GM12878 (cell line): ENCODE measurements at regions not wholly inside any gene's neighbourhood (a gene's known extent, or its start where the extent isn't known, plus 50 kb on each side); places are given as distances from the start of the nearest gene placed in this dataset.

ENCODE experiments used
- ATAC-seq: fragments of 200-7000 bp; cut with Tn5 transposase; 3 replicates; pipeline ENCODE4 v1.9.1; 2020; ENCODE audit warnings: mild to moderate bottlenecking, moderate library complexity
- BruUV-seq: library from RNA; stranded (reverse); fragments of 400-500 nt; replicated peaks from 2 replicates; lab custom pipeline; 2021; lab: Mats Ljungman, UMichigan
- CTCF ChIA-PET: fragments of 300-600 bp; sonication (Branson Sonifier 250); formaldehyde crosslinking; extraction: SDS; loops from one replicate; lab custom pipeline; 2021; ENCODE audit warnings: inconsistent platforms; lab: Yijun Ruan, JAX
- POLR2A ChIA-PET: fragments of 350-600 bp; formaldehyde crosslinking; extraction: SDS; loops from one replicate; lab custom pipeline; 2021; ENCODE audit warnings: inconsistent platforms; lab: Charles Lee
- RAD21 ChIA-PET: fragments of 300-600 bp; sonication (Branson Sonifier 250); formaldehyde crosslinking; loops from one replicate; lab custom pipeline; 2023; ENCODE audit warnings: antibody characterized with exemption; ENCODE audit not compliant: unreplicated experiment; lab: Charles Lee
- SMC1A ChIA-PET: fragments of 300-600 bp; sonication (Branson Sonifier 250); formaldehyde crosslinking; loops from one replicate; lab custom pipeline; 2023; ENCODE audit not compliant: unreplicated experiment, uncharacterized antibody; lab: Charles Lee
- DNase-seq: peaks from one replicate; pipeline ENCODE4 v3.0.0-alpha.2; 2011; ENCODE audit warnings: low read depth, low spot score
- FAIRE-seq: peaks from 3 replicates; lab custom pipeline; 2011; peaks lifted over from hg19 to GRCh38; lab: Jason Lieb, UNC
- H2AFZ ChIP-seq: 2 replicates; pipeline ENCODE4 v1.6.0; 2011; ENCODE audit warnings: low read depth, low read length, control low read depth; ENCODE audit not compliant: control insufficient read depth
- H3K27ac ChIP-seq: 2 replicates; pipeline ENCODE4 v1.5.1; 2011; ENCODE audit warnings: control low read depth; ENCODE audit not compliant: control insufficient read depth, insufficient read depth
- H3K27me3 ChIP-seq, 2 experiments: replicated peaks in 1 of 2; 2 replicates each; pipeline versions ENCODE4 v1.6.0 to v1.6.1; 2011; ENCODE audit warnings: low read length in 1 of 2; ENCODE audit not compliant: control insufficient read depth in 2 of 2, insufficient read depth in 2 of 2
- H3K36me3 ChIP-seq, 2 experiments: 2 replicates each; pipeline ENCODE4 v1.5.1; 2011; ENCODE audit warnings: low read length in 1 of 2; ENCODE audit not compliant: control insufficient read depth in 2 of 2, insufficient read depth in 2 of 2
- H3K4me1 ChIP-seq: 2 replicates; pipeline ENCODE4 v1.6.1; 2011; ENCODE audit warnings: mild to moderate bottlenecking, low read length, moderate library complexity, mixed read lengths; ENCODE audit not compliant: control insufficient read depth, insufficient read depth
- H3K4me2 ChIP-seq: 2 replicates; pipeline ENCODE4 v1.6.0; 2011; ENCODE audit warnings: control low read depth; ENCODE audit not compliant: control insufficient read depth, insufficient read depth
- H3K4me3 ChIP-seq: fragments of 200-600 bp; sonication (generic); 2 replicates; pipeline ENCODE4 v1.5.1; 2016
- H3K79me2 ChIP-seq: 2 replicates; pipeline ENCODE4 v1.6.0; 2011; ENCODE audit warnings: low read length; ENCODE audit not compliant: control insufficient read depth, insufficient read depth
- H3K9ac ChIP-seq: 2 replicates; pipeline ENCODE4 v1.8.0; 2011; ENCODE audit warnings: low read length, control low read depth, mixed read lengths; ENCODE audit not compliant: control insufficient read depth, insufficient read depth
- H3K9me3 ChIP-seq: replicated peaks from 3 replicates; pipeline ENCODE4 v1.5.1; 2011; ENCODE audit warnings: mild to moderate bottlenecking, low read length; ENCODE audit not compliant: control insufficient read depth, insufficient read depth
- H4K20me1 ChIP-seq: 2 replicates; pipeline ENCODE4 v1.6.0; 2011; ENCODE audit not compliant: control insufficient read depth, insufficient read depth
- ASH2L ChIP-seq: fragments of 300-600, 200-600 bp; sonication (generic); IDR thresholded peaks from 2 replicates; pipeline ENCODE4 v1.6.1; 2017; ENCODE audit warnings: low read depth, mild to moderate bottlenecking, borderline replicate concordance
- ATF7 ChIP-seq: fragments of 450-650 bp; IDR thresholded peaks from 2 replicates; pipeline ENCODE4 v1.6.1; 2016; ENCODE audit warnings: low read depth, mild to moderate bottlenecking
- CBX5 ChIP-seq: sonication (generic); IDR thresholded peaks from 2 replicates; pipeline ENCODE4 v1.6.1; 2016; ENCODE audit warnings: low read depth, moderate library complexity, mild to moderate bottlenecking, inconsistent platforms
- CEBPB ChIP-seq, 2 experiments: fragments of 150-350 bp in 1 of 2; IDR thresholded peaks; 2 replicates each; pipeline ENCODE4 v1.6.1; 2012 to 2014; ENCODE audit warnings: low read depth in 2 of 2, low read length in 2 of 2, borderline replicate concordance in 1 of 2, inconsistent platforms in 1 of 2
- EED ChIP-seq: sonication (generic); IDR thresholded peaks from 2 replicates; pipeline ENCODE4 v1.6.1; 2016; ENCODE audit warnings: antibody characterized with exemption, low read depth
- JUND ChIP-seq: IDR thresholded peaks from 2 replicates; pipeline ENCODE4 v1.6.1; 2012; ENCODE audit warnings: low read depth, mild to moderate bottlenecking, low read length, improper control_type of control experiment, moderate library complexity
- LARP7 ChIP-seq: fragments of 450-650 bp; IDR thresholded peaks from 2 replicates; pipeline ENCODE4 v1.6.1; 2017; ENCODE audit warnings: mild to moderate bottlenecking
- SREBF2 ChIP-seq: IDR thresholded peaks from 2 replicates; pipeline ENCODE4 v1.6.1; 2012; ENCODE audit warnings: mild to moderate bottlenecking, low read length
- YY1 ChIP-seq: IDR thresholded peaks from 2 replicates; pipeline ENCODE4 v1.6.1; 2011; ENCODE audit warnings: low read depth, mild to moderate bottlenecking, low read length
- ZNF207 ChIP-seq: fragments of 450-650 bp; IDR thresholded peaks from 2 replicates; pipeline ENCODE4 v1.6.1; 2014; ENCODE audit warnings: antibody characterized with exemption, mild to moderate bottlenecking, borderline replicate concordance
- whole genome bisulfite sequencing: methylation state at CpG from one replicate; pipeline ENCODE4 v1.1.6; 2016; ENCODE audit warnings: low lambda C conversion rate; ENCODE audit not compliant: insufficient replicate concordance, insufficient coverage; ENCODE audit errors: missing lambda C conversion rate; 5-methylcytosine and 5-hydroxymethylcytosine counted together
- in situ Hi-C: fragments of 300-500 bp; cut with MboI; formaldehyde crosslinking; loops from 9 replicates; pipeline ENCODE4 v1.14.3; 2018; ENCODE audit warnings: mixed read lengths
- intact Hi-C: fragments of 100-400 bp; cut with micrococcal nuclease; formaldehyde crosslinking; loops from one replicate; pipeline ENCODE4 v1.14.2; 2022; ENCODE audit not compliant: unreplicated experiment
- TF ChIP-seq, protein P1 (sequence below): fragments of 450-650 bp; IDR thresholded peaks from 2 replicates; pipeline ENCODE4 v1.6.1; 2014; ENCODE audit warnings: mild to moderate bottlenecking
- TF ChIP-seq, protein P2 (sequence below): IDR thresholded peaks from 2 replicates; pipeline ENCODE4 v1.6.1; 2012; ENCODE audit warnings: low read depth, low read length, improper control_type of control experiment
- TF ChIP-seq, protein P3 (sequence below): fragments of 450-650 bp; IDR thresholded peaks from 2 replicates; pipeline ENCODE4 v1.6.1; 2016; ENCODE audit warnings: mild to moderate bottlenecking

DNA sequence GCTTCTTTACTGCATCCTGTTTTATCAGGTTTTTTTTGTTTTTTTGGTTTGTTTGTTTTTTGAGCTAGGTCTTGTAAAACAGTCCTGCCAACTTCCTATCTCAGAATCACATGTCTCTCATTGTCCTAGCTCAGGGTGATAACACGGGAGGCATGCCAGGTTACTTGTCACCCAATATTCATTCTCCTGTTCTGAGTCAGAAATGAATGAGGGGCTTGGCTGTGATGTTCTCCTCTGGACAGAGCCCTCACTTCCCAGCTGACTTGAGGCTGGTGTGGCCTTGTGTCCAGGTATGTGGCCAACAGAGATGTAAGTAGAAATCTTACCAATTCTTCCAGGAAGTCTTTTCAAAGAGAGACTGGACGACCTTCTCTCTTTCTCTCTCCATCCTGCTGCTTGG lies 317.0 kb downstream of the GABRB3 start:
- Histone ChIP-seq H3K9ac (no peak overlapping the region), H3K4me2 (no peak overlapping the region), H3K27me3 (no peaks in the 10 kb centered on the region), H3K36me3 (no peaks in the 10 kb centered on the region), H3K79me2 (no peaks in the 10 kb centered on the region), H3K27ac (no peak overlapping the region), H3K4me3 (no peak overlapping the region), H3K4me1 (no peaks in the 10 kb centered on the region), H2AFZ (no peak overlapping the region), H3K9me3 (no peaks in the 10 kb centered on the region; the same call in 2 of the 3 replicates), H4K20me1 (no peaks in the 10 kb centered on the region)
- FAIRE-seq (no peak), ATAC-seq (no peak), DNase-seq (no peak)
- intact Hi-C loops (no loop called here), in situ Hi-C loops (no loop called here)
- no peak for TF ChIP-seq ASH2L
- TF ChIP-seq LARP7 = no peak
- RAD21 ChIA-PET = no interaction called here
- CTCF ChIA-PET = no interaction called here
- SMC1A ChIA-PET = no interaction called here
- WGBS = 8% methylated on average over 2 of the region's 2 CpGs
- POLR2A ChIA-PET = no interaction called here
- BruUV-seq = no TSS peak

DNA sequence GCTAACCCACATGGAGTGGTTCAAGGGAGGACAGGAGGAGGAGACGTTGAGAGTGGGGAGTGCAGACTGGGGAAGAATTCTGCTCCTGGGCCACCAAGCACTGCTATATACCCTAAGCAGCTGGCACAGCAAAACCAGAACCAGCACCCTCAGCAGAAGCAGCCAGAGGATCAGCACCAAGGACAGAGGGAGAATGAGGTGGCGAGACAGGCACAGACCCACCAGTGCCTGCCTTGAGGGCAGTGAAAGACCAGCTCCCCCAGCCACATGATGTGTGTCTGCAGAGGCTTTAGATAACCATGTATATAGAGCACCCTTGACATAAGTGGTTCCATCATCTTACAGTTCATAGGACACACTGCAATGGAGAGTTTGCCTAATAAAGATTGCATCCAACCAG lies 319.0 kb downstream of the GABRB3 start:
- ChIA-PET POLR2A (no interaction called here), SMC1A (no interaction called here), RAD21 (no interaction called here), CTCF (no interaction called here)
- DNase-seq (no peak), ATAC-seq (no peak), FAIRE-seq (no peak)
- Histone ChIP-seq H3K9ac (no peak overlapping the region), H3K27ac (no peak overlapping the region), H3K36me3 (no peaks in the 10 kb centered on the region), H3K4me2 (no peak overlapping the region), H3K27me3 (no peaks in the 10 kb centered on the region), H3K4me1 (no peaks in the 10 kb centered on the region), H3K79me2 (no peaks in the 10 kb centered on the region), H3K9me3 (no peaks in the 10 kb centered on the region; the same call in 2 of the 3 replicates), H2AFZ (no peak overlapping the region), H4K20me1 (no peaks in the 10 kb centered on the region), H3K4me3 (no peak overlapping the region)
- in situ Hi-C loops = no loop called here
- no TSS peak for BruUV-seq
- WGBS = 0% methylated on average over 2 of the region's 2 CpGs
- intact Hi-C loops = no loop called here
- TF ChIP-seq, protein P1, sequence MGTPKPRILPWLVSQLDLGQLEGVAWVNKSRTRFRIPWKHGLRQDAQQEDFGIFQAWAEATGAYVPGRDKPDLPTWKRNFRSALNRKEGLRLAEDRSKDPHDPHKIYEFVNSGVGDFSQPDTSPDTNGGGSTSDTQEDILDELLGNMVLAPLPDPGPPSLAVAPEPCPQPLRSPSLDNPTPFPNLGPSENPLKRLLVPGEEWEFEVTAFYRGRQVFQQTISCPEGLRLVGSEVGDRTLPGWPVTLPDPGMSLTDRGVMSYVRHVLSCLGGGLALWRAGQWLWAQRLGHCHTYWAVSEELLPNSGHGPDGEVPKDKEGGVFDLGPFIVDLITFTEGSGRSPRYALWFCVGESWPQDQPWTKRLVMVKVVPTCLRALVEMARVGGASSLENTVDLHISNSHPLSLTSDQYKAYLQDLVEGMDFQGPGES = no peak
- TF ChIP-seq ATF7 (no peak), SREBF2 (no peak), ZNF207 (no peak), YY1 (no peak), CBX5 (no peak), JUND (no peak), CEBPB (IDR thresholded peaks at IDR 0.05; ENCODE audit: borderline replicate concordance in 1 of 2, low read depth in 2 of 2, low read length in 2 of 2) (no peak), EED (no peak)
- TF ChIP-seq, protein P2, sequence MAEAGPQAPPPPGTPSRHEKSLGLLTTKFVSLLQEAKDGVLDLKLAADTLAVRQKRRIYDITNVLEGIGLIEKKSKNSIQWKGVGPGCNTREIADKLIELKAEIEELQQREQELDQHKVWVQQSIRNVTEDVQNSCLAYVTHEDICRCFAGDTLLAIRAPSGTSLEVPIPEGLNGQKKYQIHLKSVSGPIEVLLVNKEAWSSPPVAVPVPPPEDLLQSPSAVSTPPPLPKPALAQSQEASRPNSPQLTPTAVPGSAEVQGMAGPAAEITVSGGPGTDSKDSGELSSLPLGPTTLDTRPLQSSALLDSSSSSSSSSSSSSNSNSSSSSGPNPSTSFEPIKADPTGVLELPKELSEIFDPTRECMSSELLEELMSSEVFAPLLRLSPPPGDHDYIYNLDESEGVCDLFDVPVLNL = no peak
- TF ChIP-seq, protein P3, sequence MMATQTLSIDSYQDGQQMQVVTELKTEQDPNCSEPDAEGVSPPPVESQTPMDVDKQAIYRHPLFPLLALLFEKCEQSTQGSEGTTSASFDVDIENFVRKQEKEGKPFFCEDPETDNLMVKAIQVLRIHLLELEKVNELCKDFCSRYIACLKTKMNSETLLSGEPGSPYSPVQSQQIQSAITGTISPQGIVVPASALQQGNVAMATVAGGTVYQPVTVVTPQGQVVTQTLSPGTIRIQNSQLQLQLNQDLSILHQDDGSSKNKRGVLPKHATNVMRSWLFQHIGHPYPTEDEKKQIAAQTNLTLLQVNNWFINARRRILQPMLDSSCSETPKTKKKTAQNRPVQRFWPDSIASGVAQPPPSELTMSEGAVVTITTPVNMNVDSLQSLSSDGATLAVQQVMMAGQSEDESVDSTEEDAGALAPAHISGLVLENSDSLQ = no peak
